ENCODE measurements at regions not wholly inside any gene's neighbourhood (a gene's known extent, or its start where the extent isn't known, plus 50 kb on each side); places are given as distances from the start of the nearest gene placed in this dataset.
"Not testable (repeated sequence)": the region's sequence is repeated elsewhere in the genome, so short reads cannot be mapped to it uniquely, and the experiment has no call there.

DNA sequence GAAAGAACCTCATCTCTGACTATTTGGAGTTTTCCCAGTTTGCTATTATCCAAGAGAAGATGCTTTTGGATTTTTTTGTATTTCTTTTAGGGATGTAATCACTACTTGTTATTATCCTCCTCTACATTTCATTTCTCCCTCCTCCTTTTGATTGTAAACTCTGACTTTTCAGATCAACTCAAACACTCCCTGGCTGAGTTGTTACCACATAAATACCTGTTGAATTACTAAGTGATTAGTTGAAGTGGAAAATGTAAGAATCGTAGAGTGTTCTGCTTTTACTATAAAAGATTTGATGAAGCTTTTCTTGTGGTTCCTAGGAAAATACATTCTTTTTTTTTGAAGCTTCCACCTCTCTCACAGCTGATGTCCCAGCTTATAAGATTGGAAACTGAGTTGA, 164.1 kb upstream of the C1GALT1 start:
- H3K4me1 ChIP-seq: no peaks in the 10 kb centered on the region
- no peak for ATAC-seq
- H3K27me3 ChIP-seq: peaks cover 6% of the 10 kb centered on the region
- H3K27ac ChIP-seq: no peak overlapping the region
- no peak overlapping the region for H3K4me3 ChIP-seq
- H3K9me3 ChIP-seq: no peaks in the 10 kb centered on the region
- H3K36me3 ChIP-seq: no peaks in the 10 kb centered on the region
- WGBS, 2 donors (ENCODE audit: low coverage in 1 of 2): 60 to 86% methylated on average over 1 of the region's 1 CpG
- TF ChIP-seq, protein P1, sequence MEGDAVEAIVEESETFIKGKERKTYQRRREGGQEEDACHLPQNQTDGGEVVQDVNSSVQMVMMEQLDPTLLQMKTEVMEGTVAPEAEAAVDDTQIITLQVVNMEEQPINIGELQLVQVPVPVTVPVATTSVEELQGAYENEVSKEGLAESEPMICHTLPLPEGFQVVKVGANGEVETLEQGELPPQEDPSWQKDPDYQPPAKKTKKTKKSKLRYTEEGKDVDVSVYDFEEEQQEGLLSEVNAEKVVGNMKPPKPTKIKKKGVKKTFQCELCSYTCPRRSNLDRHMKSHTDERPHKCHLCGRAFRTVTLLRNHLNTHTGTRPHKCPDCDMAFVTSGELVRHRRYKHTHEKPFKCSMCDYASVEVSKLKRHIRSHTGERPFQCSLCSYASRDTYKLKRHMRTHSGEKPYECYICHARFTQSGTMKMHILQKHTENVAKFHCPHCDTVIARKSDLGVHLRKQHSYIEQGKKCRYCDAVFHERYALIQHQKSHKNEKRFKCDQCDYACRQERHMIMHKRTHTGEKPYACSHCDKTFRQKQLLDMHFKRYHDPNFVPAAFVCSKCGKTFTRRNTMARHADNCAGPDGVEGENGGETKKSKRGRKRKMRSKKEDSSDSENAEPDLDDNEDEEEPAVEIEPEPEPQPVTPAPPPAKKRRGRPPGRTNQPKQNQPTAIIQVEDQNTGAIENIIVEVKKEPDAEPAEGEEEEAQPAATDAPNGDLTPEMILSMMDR (IDR thresholded peaks at IDR 0.05): no peak
- TF ChIP-seq EP300 (IDR thresholded peaks at IDR 0.05) (no peak), POLR2A (IDR thresholded peaks at IDR 0.05) (no peak), POLR2AphosphoS5 (IDR thresholded peaks at IDR 0.05) (no peak)

DNA sequence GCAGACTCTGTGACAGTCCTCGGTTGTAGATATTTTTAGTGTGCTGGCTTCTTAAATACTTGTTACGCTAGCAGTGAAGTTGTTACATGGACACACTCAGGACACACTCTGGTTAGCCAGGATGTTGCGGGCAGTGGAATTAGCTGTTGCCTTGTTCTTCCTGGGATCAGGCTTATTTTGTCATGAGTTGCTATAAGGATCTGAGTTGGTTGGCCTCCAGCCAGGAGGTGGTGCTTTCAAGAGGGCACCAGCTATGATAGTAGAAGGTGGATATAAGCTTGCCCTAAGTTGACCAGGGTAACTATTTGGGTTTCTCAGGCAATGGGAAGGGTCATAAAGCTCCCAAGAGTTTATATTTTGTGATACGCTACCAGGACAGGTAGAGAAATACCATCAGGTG, 150.1 kb upstream of the C1GALT1 start:
- 86 to 94% methylated on average over 1 to 2 of the region's 4 CpGs for WGBS, 2 donors (ENCODE audit: low coverage in 1 of 2)
- no peak for ATAC-seq

DNA sequence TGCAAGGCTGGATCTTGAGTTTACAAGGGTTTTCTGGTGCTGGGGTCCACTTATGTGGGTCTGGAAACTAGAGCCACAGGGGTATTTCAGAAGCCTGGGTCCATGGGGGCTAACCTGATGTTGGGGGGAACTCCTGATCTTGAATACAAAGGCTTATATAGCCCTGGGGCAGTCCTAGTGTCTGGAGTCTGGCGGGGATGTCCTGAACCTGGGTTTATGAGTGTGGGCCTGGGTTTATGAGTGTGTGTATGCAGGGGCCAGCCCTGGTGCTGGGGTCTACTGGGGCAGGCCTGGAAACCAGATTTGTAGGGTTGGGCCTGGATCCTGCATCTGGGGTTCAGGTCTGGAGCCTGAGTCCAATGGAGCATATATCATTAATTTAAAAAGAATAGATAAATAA, 146.5 kb upstream of the C1GALT1 start:
- TF ChIP-seq POLR2A (IDR thresholded peaks at IDR 0.05) (no peak), EP300 (IDR thresholded peaks at IDR 0.05) (no peak), POLR2AphosphoS5 (IDR thresholded peaks at IDR 0.05) (no peak)
- TF ChIP-seq, protein P1 (IDR thresholded peaks at IDR 0.05): no peak

More for the DNA sequence above, 150.1 kb upstream of the C1GALT1 start:
- no peaks in the 10 kb centered on the region for H3K36me3 ChIP-seq
- no peak overlapping the region for H3K4me3 ChIP-seq
- H3K27me3 ChIP-seq: no peaks in the 10 kb centered on the region
- TF ChIP-seq POLR2A (IDR thresholded peaks at IDR 0.05) (no peak), EP300 (IDR thresholded peaks at IDR 0.05) (no peak)
- TF ChIP-seq, protein P1 (IDR thresholded peaks at IDR 0.05): no peak
- peaks cover 0 to 12% (median 0%) of the 10 kb centered on the region in 3 donors for H3K9me3 ChIP-seq
- H3K27ac ChIP-seq: no peak overlapping the region
- H3K4me1 ChIP-seq: no peaks in the 10 kb centered on the region

DNA sequence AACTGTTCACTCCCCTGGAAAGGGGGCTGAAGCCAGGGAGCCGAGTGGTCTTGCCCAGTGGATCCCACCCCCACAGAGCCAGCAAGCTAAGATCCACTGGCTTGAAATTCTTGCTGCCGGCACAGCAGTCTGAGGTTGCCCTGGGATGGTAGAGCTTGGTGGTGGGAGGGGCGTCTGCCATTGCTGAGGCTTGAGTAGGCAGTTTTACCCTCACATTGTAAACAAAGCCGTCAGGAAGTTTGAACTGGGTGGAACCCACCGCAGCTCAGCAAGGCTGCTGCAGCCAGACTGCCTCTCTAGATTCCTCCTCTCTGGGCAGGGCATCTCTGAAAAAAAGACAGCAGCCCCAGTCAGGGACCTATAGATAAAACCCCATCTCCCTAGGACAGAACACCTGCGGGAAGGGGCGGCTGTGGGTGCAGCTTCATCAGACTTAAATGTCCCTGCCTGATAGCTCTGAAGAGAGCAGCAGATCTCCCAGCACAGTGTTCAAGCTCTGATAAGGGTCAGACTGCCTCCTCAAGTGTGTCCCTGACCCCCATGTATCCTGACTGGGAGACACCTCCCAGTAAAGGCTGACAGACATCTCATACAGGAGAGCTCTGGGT, 140.0 kb upstream of the C1GALT1 start:
- not testable (repeated sequence) for H3K27ac ChIP-seq, H3K4me3 ChIP-seq, H3K4me1 ChIP-seq, H3K27me3 ChIP-seq, ATAC-seq, H3K9me3 ChIP-seq, H3K36me3 ChIP-seq
- whole genome bisulfite sequencing, 2 donors (ENCODE audit: low coverage in 1 of 2): 85% methylated on average over 5 of the region's 7 CpGs; no CpG with 5 or more reads in 1 of the 2 donors

More for the DNA sequence above, 146.5 kb upstream of the C1GALT1 start:
- Histone ChIP-seq H3K27ac (no peak overlapping the region), H3K36me3 (no peaks in the 10 kb centered on the region), H3K4me3 (no peak overlapping the region), H3K9me3 (peaks cover 0 to 4% (median 0%) of the 10 kb centered on the region in 3 donors), H3K27me3 (no peaks in the 10 kb centered on the region), H3K4me1 (no peaks in the 10 kb centered on the region)
- 100% methylated on average over 1 of the region's 1 CpG for WGBS, 2 donors (ENCODE audit: low coverage in 1 of 2)
- no peak for ATAC-seq

DNA sequence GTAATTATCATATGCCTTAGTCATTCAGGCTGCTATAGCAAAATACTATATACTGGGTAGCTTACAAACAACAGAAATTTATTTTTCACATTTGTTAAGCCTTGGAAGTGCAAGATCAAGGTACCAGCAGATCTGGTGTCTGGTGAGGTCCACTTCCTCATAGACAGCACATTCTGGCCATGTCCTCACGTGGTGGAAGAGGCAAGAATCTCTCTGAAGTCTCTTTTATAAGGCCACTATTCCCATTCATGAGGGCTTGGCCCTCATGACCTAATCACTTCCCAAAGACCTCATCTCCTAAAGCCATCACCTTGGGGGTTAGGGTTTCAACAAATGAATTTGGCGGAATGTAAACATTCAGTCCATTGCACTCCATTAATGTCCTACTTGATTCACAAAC, 137.5 kb upstream of the C1GALT1 start:
- H3K27me3 ChIP-seq: no peaks in the 10 kb centered on the region
- TF ChIP-seq, protein P1 (IDR thresholded peaks at IDR 0.05): no peak
- TF ChIP-seq POLR2AphosphoS5 (IDR thresholded peaks at IDR 0.05): no peak
- TF ChIP-seq EP300 (IDR thresholded peaks at IDR 0.05): no peak
- no peak for TF ChIP-seq POLR2A (IDR thresholded peaks at IDR 0.05)
- WGBS, 2 donors (ENCODE audit: low coverage in 1 of 2): 38 to 50% methylated on average over 1 to 2 of the region's 2 CpGs

More for the DNA sequence above, 137.5 kb upstream of the C1GALT1 start:
- Histone ChIP-seq H3K27ac (no peak overlapping the region), H3K9me3 (peaks cover 0 to 9% (median 0%) of the 10 kb centered on the region in 3 donors), H3K4me1 (no peaks in the 10 kb centered on the region), H3K36me3 (no peaks in the 10 kb centered on the region), H3K4me3 (no peak overlapping the region)
- ATAC-seq: no peak

All from gastroesophageal sphincter (tissue), 4 donors.